Embryonic facial prominence (tissue), 1 donor: ENCODE measurements at regions not wholly inside any gene's neighbourhood (a gene's known extent, or its start where the extent isn't known, plus 50 kb on each side); places are given as distances from the start of the nearest gene placed in this dataset.

Experiments used
- DNase-seq: peaks from one replicate; pipeline ENCODE4 v3.0.0-alpha.2; 2016; ENCODE audit errors: extremely low spot score

GRCh38 chr4:61094854-61095598 is 105.1 kb upstream of the ADGRL3 start:
- DNase-seq, result no peak

DNA sequence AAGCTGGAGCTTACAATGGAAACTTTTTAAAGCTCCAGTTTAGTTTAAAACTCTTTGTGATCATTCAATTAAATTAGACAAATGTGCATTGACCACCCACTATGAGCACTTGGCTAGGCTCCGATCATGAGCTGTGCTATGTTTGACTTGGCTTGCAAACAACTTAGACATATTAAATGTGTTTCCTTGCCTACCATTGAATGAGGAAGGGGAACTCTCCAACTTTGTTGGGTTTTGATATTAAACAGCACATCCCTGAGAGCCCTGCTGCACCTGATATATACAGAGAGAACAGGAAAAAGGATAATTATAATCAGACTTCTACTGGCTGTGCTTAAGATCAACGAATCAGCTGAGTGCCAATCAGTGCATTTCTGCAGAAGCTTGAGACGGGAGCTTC is 71.4 kb upstream of the ADGRL3 start:
- no peak for DNase-seq

- DNase-seq, result no peak
Measured at GRCh38 chr4:61129971-61130370, 70.2 kb upstream of the ADGRL3 start.

DNA sequence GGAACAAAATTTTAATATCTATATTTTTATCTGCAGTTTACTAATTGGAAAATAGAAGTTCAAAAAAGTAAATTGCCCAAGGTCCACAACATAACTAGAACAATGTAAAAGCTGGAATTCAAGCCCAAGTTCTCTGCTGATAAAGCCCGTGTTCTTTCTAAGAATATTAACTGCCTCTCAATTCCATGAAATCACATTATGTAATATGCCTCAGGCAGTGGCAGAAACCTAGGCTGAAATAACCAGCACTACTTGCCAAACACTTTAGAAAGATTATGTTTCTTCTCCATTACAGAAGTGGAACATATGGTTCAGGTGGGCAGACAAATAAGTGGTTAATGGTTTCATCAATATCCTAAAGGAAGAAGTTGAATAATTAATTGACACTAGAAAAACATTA is 56.7 kb upstream of the ADGRL3 start:
- DNase-seq, result no peak

DNA sequence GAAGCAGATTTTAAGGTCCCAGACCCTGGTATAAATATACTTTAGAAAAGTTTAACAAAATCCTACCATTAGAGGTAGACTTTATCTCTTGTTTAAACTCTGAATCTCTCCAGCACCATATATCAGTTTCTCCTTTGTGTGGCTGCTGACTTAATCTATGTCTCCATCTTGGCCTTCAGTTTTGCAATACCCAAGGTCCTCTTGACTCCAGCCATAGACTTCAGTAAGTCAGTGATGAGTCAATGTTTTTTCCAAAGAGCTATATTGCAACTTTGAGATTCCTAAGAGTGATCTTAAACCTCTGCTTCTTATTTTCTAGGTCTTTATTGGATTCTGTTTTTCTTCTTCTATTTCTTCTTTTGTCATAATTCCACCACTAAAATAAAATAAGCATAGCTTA is 50.8 kb upstream of the ADGRL3 start:
- no peak for DNase-seq
